HL-60 (cell line): ENCODE measurements at regions not wholly inside any gene's neighbourhood (a gene's known extent, or its start where the extent isn't known, plus 50 kb on each side); places are given as distances from the start of the nearest gene placed in this dataset.

Source experiments
- DNase-seq, 2 experiments: peaks; one replicate each; pipeline ENCODE4 v3.0.0-alpha.2; 2010 to 2020; ENCODE audit warnings: low read depth in 1 of 2, low spot score in 1 of 2
- H3K27ac ChIP-seq: fragments of 250-450 bp; sonication (Bioruptor Pico); replicated peaks from 2 replicates; pipeline ENCODE4 v1.5.1; 2020; ENCODE audit warnings: mild to moderate bottlenecking, moderate library complexity
- H3K27me3 ChIP-seq: fragments of 250-450 bp; sonication (Bioruptor Pico); 2 replicates; pipeline ENCODE4 v1.5.1; 2021; ENCODE audit warnings: mild to moderate bottlenecking, moderate library complexity; ENCODE audit not compliant: insufficient read depth, poor library complexity, severe bottlenecking
- H3K4me3 ChIP-seq: replicated peaks from 2 replicates; pipeline ENCODE4 v1.5.1; 2011; ENCODE audit warnings: mild to moderate bottlenecking, control low read depth, low read length; ENCODE audit not compliant: insufficient read depth
- CTCF ChIP-seq: IDR thresholded peaks from one replicate; pipeline ENCODE4 v1.5.1; 2011; ENCODE audit warnings: low read length, control low read depth, inconsistent platforms; ENCODE audit not compliant: insufficient read depth
- GABPA ChIP-seq: IDR thresholded peaks from 2 replicates; pipeline ENCODE4 v1.6.1; 2012; ENCODE audit warnings: low read depth
- POLR2AphosphoS5 ChIP-seq: IDR thresholded peaks from 2 replicates; pipeline ENCODE4 v1.6.1; 2012; ENCODE audit warnings: low read depth
- SPI1 ChIP-seq: IDR thresholded peaks from 2 replicates; pipeline ENCODE4 v1.6.1; 2012; ENCODE audit warnings: low read depth, mild to moderate bottlenecking, borderline replicate concordance
- TF ChIP-seq, protein P1 (sequence below): IDR thresholded peaks from 2 replicates; pipeline ENCODE4 v1.6.1; 2012; ENCODE audit warnings: low read depth; ENCODE audit not compliant: insufficient replicate concordance

DNA sequence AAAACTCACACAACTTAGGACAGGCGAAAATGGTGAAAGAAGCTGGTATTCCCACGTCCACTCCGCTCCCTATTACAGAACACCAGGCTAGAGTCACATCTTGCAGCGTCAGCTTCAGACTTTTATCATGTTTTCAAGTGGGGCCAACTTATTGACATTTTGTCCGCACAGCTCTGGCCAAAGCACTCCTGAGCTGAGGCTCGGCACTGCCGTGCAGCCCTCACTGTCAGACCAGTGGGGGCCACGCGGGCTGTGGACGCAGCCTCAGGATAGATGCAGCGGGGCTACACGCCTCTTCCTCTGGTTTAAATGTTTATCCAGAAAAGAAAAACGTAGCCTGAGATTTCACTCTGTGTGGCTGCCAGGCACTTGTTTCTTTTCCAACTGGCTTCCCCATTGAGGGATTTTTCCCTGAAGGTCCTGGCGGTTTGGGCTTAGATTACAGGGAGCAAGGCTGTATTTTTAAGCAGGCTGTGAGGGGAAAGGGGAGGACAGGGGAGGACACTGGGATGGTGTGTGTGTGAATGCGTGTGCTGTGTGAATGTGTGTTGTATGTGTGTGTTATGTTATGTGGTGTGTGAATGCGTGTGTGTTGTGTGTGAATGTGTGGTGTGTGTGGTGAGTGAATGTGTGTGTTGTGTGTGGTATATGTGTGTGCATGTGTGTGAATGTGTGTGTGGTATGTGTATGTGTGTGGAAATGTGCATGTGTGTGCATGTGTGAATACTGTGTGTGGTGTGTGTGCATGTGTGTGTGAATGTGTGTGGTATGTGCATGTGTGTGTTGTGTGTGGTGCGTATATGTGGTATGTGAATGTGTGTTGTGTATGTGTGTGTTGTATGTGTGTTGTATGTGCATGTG is 267.6 kb downstream of the DCDC2C start:
- H3K4me3 ChIP-seq: no peak overlapping the region
- H3K27ac ChIP-seq: no peak overlapping the region
- H3K27me3 ChIP-seq: no peaks in the 10 kb centered on the region
- TF ChIP-seq GABPA (no peak), CTCF (no peak), POLR2AphosphoS5 (no peak), SPI1 (no peak)
- TF ChIP-seq, protein P1, sequence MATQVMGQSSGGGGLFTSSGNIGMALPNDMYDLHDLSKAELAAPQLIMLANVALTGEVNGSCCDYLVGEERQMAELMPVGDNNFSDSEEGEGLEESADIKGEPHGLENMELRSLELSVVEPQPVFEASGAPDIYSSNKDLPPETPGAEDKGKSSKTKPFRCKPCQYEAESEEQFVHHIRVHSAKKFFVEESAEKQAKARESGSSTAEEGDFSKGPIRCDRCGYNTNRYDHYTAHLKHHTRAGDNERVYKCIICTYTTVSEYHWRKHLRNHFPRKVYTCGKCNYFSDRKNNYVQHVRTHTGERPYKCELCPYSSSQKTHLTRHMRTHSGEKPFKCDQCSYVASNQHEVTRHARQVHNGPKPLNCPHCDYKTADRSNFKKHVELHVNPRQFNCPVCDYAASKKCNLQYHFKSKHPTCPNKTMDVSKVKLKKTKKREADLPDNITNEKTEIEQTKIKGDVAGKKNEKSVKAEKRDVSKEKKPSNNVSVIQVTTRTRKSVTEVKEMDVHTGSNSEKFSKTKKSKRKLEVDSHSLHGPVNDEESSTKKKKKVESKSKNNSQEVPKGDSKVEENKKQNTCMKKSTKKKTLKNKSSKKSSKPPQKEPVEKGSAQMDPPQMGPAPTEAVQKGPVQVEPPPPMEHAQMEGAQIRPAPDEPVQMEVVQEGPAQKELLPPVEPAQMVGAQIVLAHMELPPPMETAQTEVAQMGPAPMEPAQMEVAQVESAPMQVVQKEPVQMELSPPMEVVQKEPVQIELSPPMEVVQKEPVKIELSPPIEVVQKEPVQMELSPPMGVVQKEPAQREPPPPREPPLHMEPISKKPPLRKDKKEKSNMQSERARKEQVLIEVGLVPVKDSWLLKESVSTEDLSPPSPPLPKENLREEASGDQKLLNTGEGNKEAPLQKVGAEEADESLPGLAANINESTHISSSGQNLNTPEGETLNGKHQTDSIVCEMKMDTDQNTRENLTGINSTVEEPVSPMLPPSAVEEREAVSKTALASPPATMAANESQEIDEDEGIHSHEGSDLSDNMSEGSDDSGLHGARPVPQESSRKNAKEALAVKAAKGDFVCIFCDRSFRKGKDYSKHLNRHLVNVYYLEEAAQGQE: no peak
- no peak for DNase-seq

DNA sequence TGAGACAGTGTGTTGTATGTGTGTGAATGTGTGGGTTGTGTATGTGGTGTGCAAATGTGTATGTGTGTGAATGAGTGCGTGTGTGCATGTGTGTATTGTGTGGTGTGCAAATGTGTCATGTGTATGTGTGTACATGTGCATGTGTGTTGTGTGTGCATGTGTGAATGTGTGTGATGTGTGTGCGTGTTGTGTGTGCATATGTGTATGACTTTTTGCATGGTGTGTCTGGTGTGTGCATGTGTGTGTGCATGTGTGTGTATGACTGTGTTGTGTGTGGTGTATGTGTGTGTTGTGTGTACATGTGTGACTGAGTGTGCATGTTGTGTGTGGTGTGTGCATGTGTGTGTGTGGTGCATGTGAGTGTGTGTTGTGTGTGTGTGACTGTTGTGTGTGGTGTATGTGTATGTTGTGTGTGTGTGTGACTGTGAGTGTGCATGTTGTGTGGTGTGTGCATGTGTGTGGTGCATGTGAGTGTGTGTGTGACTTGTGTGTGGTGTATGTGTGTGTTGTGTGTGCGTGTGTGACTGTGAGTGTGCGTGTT is 268.3 kb downstream of the DCDC2C start:
- H3K4me3 ChIP-seq: no peak overlapping the region
- TF ChIP-seq POLR2AphosphoS5 (no peak), CTCF (no peak), SPI1 (no peak), GABPA (no peak)
- TF ChIP-seq, protein P1: no peak
- DNase-seq: no peak
- no peak overlapping the region for H3K27ac ChIP-seq
- H3K27me3 ChIP-seq: no peaks in the 10 kb centered on the region

DNA sequence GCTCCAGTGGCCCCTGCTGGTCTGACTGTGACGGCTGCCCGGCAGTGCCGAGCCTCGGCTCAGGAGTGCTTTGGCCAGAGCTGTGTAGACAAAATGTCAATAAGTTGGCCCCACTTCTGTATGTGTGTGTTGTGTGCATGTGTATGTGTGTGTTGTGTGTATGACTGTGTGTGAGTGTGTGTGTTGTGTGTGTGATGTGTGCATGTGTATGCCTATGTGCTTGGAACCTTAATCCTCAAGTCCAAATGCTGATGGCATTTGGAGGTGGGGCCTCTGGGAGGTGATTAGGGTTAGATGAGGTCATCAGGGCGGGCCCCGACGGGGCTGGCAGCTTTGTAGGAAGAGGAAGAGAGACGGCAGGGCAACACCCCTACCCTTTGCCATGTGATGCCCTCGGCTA is 269.0 kb downstream of the DCDC2C start:
- TF ChIP-seq GABPA: no peak
- TF ChIP-seq CTCF: no peak
- TF ChIP-seq, protein P1: no peak
- TF ChIP-seq SPI1: no peak
- TF ChIP-seq POLR2AphosphoS5: no peak
- H3K27ac ChIP-seq: no peak overlapping the region
- DNase-seq: no peak
- H3K27me3 ChIP-seq: no peaks in the 10 kb centered on the region
- H3K4me3 ChIP-seq: no peak overlapping the region
